ENCODE measurements at regions not wholly inside any gene's neighbourhood (a gene's known extent, or its start where the extent isn't known, plus 50 kb on each side); places are given as distances from the start of the nearest gene placed in this dataset.

GRCh38 chr5:133744051-133744959 is 132.0 kb upstream of the FSTL4 start (continued):
- no peak for TF ChIP-seq CBX5 (IDR thresholded peaks at IDR 0.05; ENCODE audit: low read depth, low read length)
- no peak for TF ChIP-seq BRCA1 (IDR thresholded peaks at IDR 0.05; ENCODE audit: low read depth, low read length)
- no peak for TF ChIP-seq TEAD4 (IDR thresholded peaks at IDR 0.05; ENCODE audit: low read depth, low read length)
- TF ChIP-seq SAP30 (IDR thresholded peaks at IDR 0.05; ENCODE audit: insufficient read depth, insufficient replicate concordance, low read length), result no peak
